BJ (cell line): ENCODE measurements at regions not wholly inside any gene's neighbourhood (a gene's known extent, or its start where the extent isn't known, plus 50 kb on each side); places are given as distances from the start of the nearest gene placed in this dataset.
A peak's percentile ranks its signal among the peaks of the same experiment; 100 is the strongest.

Experiments used
- CTCF ChIA-PET: fragments of 350-600 bp; formaldehyde crosslinking; extraction: SDS; loops from one replicate; lab custom pipeline; 2021; ENCODE audit warnings: antibody characterized with exemption, inconsistent platforms; lab: Yijun Ruan, JAX
- POLR2A ChIA-PET: fragments of 300-600 bp; sonication (Branson Sonifier 250); formaldehyde crosslinking; extraction: SDS; loops from one replicate; lab custom pipeline; 2021; ENCODE audit warnings: antibody characterized with exemption; lab: Charles Lee
- DNase-seq: peaks from one replicate; pipeline ENCODE4 v3.0.0-alpha.2; 2011; ENCODE audit warnings: low read depth
- H3K27me3 ChIP-seq: 2 replicates; pipeline ENCODE4 v1.6.0; 2011; ENCODE audit warnings: low read length; ENCODE audit not compliant: control insufficient read depth, insufficient read depth
- H3K36me3 ChIP-seq: 2 replicates; pipeline ENCODE4 v1.5.1; 2011; ENCODE audit warnings: low read length; ENCODE audit not compliant: control insufficient read depth, insufficient read depth
- H3K4me3 ChIP-seq: 2 replicates; pipeline ENCODE4 v1.5.1; 2011; ENCODE audit warnings: low read depth, mild to moderate bottlenecking, control low read depth, low read length
- TF ChIP-seq, protein P1 (sequence below): IDR thresholded peaks from 2 replicates; pipeline ENCODE4 v1.5.1; 2011; ENCODE audit warnings: low read depth, mild to moderate bottlenecking, control low read depth, inconsistent platforms, low read length, moderate library complexity; ENCODE audit not compliant: insufficient read depth

GRCh38 chr4:17188125-17188524 is 289.7 kb upstream of the LDB2 start:
- ChIA-PET POLR2A (no interaction called here), CTCF (interaction anchor here (0.8 kb wide), 1 partner anchor 136 kb away, joined by 4 read pairs; no protein-coding TSS in a partner anchor)
- Histone ChIP-seq H3K27me3 (no peaks in the 10 kb centered on the region), H3K4me3 (no peak overlapping the region), H3K36me3 (no peaks in the 10 kb centered on the region)
- TF ChIP-seq, protein P1, sequence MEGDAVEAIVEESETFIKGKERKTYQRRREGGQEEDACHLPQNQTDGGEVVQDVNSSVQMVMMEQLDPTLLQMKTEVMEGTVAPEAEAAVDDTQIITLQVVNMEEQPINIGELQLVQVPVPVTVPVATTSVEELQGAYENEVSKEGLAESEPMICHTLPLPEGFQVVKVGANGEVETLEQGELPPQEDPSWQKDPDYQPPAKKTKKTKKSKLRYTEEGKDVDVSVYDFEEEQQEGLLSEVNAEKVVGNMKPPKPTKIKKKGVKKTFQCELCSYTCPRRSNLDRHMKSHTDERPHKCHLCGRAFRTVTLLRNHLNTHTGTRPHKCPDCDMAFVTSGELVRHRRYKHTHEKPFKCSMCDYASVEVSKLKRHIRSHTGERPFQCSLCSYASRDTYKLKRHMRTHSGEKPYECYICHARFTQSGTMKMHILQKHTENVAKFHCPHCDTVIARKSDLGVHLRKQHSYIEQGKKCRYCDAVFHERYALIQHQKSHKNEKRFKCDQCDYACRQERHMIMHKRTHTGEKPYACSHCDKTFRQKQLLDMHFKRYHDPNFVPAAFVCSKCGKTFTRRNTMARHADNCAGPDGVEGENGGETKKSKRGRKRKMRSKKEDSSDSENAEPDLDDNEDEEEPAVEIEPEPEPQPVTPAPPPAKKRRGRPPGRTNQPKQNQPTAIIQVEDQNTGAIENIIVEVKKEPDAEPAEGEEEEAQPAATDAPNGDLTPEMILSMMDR: no peak
- no peak for DNase-seq

- TF ChIP-seq, protein P1: no peak
- H3K27me3 ChIP-seq: no peaks in the 10 kb centered on the region
- POLR2A ChIA-PET: no interaction called here
- DNase-seq: no peak
- H3K4me3 ChIP-seq: no peak overlapping the region
- CTCF ChIA-PET: interaction anchor here (0.8 to 1.4 kb wide), 2 partner anchors 13 to 15 kb away, joined by 3 read pairs; no protein-coding TSS in a partner anchor
- no peaks in the 10 kb centered on the region for H3K36me3 ChIP-seq
Observed at GRCh38 chr4:17187003-17187402, 288.6 kb upstream of the LDB2 start.

DNA sequence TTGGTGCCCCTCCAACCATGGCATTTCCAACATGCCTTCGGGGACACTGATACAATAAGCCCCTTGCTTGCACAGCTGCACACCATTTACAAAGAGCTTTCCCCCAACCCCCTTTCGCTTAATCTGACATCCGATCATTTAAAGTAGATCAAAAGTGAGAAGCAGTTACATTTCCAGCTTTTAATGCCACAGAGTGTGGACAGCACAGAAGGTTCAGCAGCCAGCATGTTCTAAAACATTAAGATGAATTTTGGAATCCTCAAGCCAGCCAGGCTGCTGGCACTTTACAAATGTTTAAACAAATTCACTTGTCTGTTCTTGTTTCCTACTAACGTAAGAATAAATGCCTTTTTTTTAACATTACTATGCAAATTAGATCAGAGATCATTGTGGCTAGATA is 284.4 kb upstream of the LDB2 start:
- ChIA-PET CTCF (interaction anchor here (0.9 kb wide), 1 partner anchor 267 kb away, joined by 3 read pairs; no protein-coding TSS in a partner anchor), POLR2A (no interaction called here)
- TF ChIP-seq, protein P1: no peak
- no peaks in the 10 kb centered on the region for H3K36me3 ChIP-seq
- DNase-seq: no peak
- H3K4me3 ChIP-seq: no peak overlapping the region
- H3K27me3 ChIP-seq: no peaks in the 10 kb centered on the region

GRCh38 chr4:17174751-17175150 is 276.3 kb upstream of the LDB2 start:
- no peak overlapping the region for H3K4me3 ChIP-seq
- H3K36me3 ChIP-seq: no peaks in the 10 kb centered on the region
- TF ChIP-seq, protein P1: no peak
- ChIA-PET CTCF (interaction anchor here (0.6 to 1.2 kb wide), 3 partner anchors 9 to 46 kb away, joined by 3 to 5 read pairs (median 3); no protein-coding TSS in a partner anchor), POLR2A (no interaction called here)
- H3K27me3 ChIP-seq: no peaks in the 10 kb centered on the region
- DNase-seq: no peak

DNA sequence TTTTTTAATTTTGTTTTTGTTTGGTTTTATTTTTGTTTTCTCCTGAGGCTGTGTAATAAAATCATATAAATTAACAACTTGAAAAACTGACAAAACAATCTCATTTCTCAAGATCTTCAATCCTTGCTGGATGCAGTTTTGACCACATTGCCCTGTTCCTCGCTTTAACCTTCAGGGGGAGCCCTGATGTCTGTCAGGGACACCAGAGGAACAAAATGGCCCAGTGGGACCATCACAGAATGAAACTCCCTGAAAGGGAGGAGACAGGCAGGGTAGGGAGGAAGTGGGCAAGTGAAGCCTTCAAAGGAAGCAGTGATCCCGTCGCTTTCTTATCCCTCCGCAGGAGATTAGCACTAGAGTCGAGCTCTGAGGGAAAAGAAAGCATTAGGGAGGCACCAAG is 274.9 kb upstream of the LDB2 start:
- Histone ChIP-seq H3K4me3 (no peak overlapping the region), H3K36me3 (no peaks in the 10 kb centered on the region), H3K27me3 (no peaks in the 10 kb centered on the region)
- CTCF ChIA-PET: interaction anchor here (0.7 to 1.2 kb wide), 3 partner anchors 14 to 151 kb away, joined by 3 read pairs; no protein-coding TSS in a partner anchor
- TF ChIP-seq, protein P1: peak; percentile 20; the same call in 1 of the 2 replicates
- DNase-seq: no peak
- POLR2A ChIA-PET: no interaction called here
